CD4-positive, CD25-positive, alpha-beta regulatory T cell (primary cell): ENCODE measurements at regions not wholly inside any gene's neighbourhood (a gene's known extent, or its start where the extent isn't known, plus 50 kb on each side); places are given as distances from the start of the nearest gene placed in this dataset.

Experiments used
- ATAC-seq, 2 donors: fragments of 150-1000 bp; cut with Tn5 transposase; one replicate each; pipeline ENCODE4 v1.10.0; 2021; ENCODE audit warnings: low read depth in 2 of 2, moderate number of reproducible peaks in 2 of 2, moderate library complexity in 1 of 2
- DNase-seq, 3 donors: peaks; one replicate each; pipeline versions ENCODE4 v3.0.0 to v3.0.0-alpha.2; 2012 to 2022; ENCODE audit warnings: mixed read lengths in 1 of 3
- H3K27ac ChIP-seq: one replicate; pipeline ENCODE4 v1.7.0; 2013; ENCODE audit warnings: mild to moderate bottlenecking, low read length; ENCODE audit not compliant: insufficient read depth, poor library complexity, severe bottlenecking
- H3K27me3 ChIP-seq: one replicate; pipeline ENCODE4 v1.7.0; 2013; ENCODE audit warnings: low read length; ENCODE audit not compliant: control insufficient read depth, insufficient read depth
- H3K36me3 ChIP-seq: one replicate; pipeline ENCODE4 v1.7.0; 2013; ENCODE audit warnings: mild to moderate bottlenecking, low read length, moderate library complexity; ENCODE audit not compliant: control insufficient read depth, insufficient read depth
- H3K4me1 ChIP-seq: 2 replicates; pipeline ENCODE4 v1.7.0; 2013; ENCODE audit warnings: mild to moderate bottlenecking, low read length; ENCODE audit not compliant: insufficient read depth, control insufficient read depth, poor library complexity, severe bottlenecking
- H3K4me3 ChIP-seq: one replicate; pipeline ENCODE4 v1.7.0; 2013; ENCODE audit warnings: low read depth, mild to moderate bottlenecking, low read length, moderate library complexity
- H3K9me3 ChIP-seq, 2 experiments: 1 replicate in 1 of 2; 2 replicates in 1 of 2; pipeline ENCODE4 v1.7.0; 2013; ENCODE audit warnings: low read length in 2 of 2, mild to moderate bottlenecking in 1 of 2, moderate library complexity in 1 of 2; ENCODE audit not compliant: control insufficient read depth in 2 of 2
- H3K27ac Mint-ChIP-seq, 3 donors: one replicate each; pipeline ENCODE4 v1.8.0; 2020 to 2022; ENCODE audit warnings: mild to moderate bottlenecking in 3 of 3, mixed read lengths in 3 of 3, moderate library complexity in 2 of 3
- H3K27me3 Mint-ChIP-seq: one replicate; pipeline ENCODE4 v1.8.0; 2022; ENCODE audit warnings: mild to moderate bottlenecking, mixed read lengths
- H3K36me3 Mint-ChIP-seq: one replicate; pipeline ENCODE4 v1.8.0; 2020; ENCODE audit warnings: mixed read lengths
- H3K4me1 Mint-ChIP-seq, 4 donors: one replicate each; pipeline ENCODE4 v1.8.0; 2020 to 2022; ENCODE audit warnings: mixed read lengths in 4 of 4, mild to moderate bottlenecking in 1 of 4
- H3K4me3 Mint-ChIP-seq, 4 donors: one replicate each; pipeline ENCODE4 v1.8.0; 2020 to 2022; ENCODE audit warnings: mild to moderate bottlenecking in 4 of 4, mixed read lengths in 4 of 4, moderate library complexity in 3 of 4
- H3K9me3 Mint-ChIP-seq, 7 donors: one replicate each; pipeline ENCODE4 v1.8.0; 2020 to 2022; ENCODE audit warnings: mixed read lengths in 7 of 7, mild to moderate bottlenecking in 3 of 7, moderate library complexity in 2 of 7

- H3K36me3 Mint-ChIP-seq, result no peaks in the 10 kb centered on the region
- no peaks in the 10 kb centered on the region for H3K27me3 Mint-ChIP-seq
- peaks cover 0 to 24% (median 4%) of the 10 kb centered on the region in 7 donors for H3K9me3 Mint-ChIP-seq
- no peak overlapping the region for H3K27ac ChIP-seq
- ATAC-seq (no peak), DNase-seq (no peak)
- no peak overlapping the region for H3K27ac Mint-ChIP-seq
- H3K36me3 ChIP-seq, result no peaks in the 10 kb centered on the region
- no peak overlapping the region for H3K4me3 Mint-ChIP-seq
- H3K9me3 ChIP-seq, result peaks cover 4 to 14% of the 10 kb centered on the region in 2 experiments
- no peaks in the 10 kb centered on the region for H3K27me3 ChIP-seq
- H3K4me1 Mint-ChIP-seq, result no peaks in the 10 kb centered on the region
- no peaks in the 10 kb centered on the region for H3K4me1 ChIP-seq
- no peak overlapping the region for H3K4me3 ChIP-seq
These were observed 671.8 kb upstream of the SLC39A10 start for GRCh38 chr2:194985258-194985657.

GRCh38 chr2:194962254-194962653 is 694.8 kb upstream of the SLC39A10 start:
- no peaks in the 10 kb centered on the region for H3K27me3 Mint-ChIP-seq
- ATAC-seq (no peak), DNase-seq (no peak)
- Histone ChIP-seq H3K9me3 (no peaks in the 10 kb centered on the region), H3K4me1 (no peaks in the 10 kb centered on the region), H3K4me3 (no peak overlapping the region), H3K27me3 (no peaks in the 10 kb centered on the region), H3K27ac (no peak overlapping the region), H3K36me3 (no peaks in the 10 kb centered on the region)
- H3K9me3 Mint-ChIP-seq, result peaks cover 0 to 23% (median 2%) of the 10 kb centered on the region in 7 donors
- no peaks in the 10 kb centered on the region for H3K36me3 Mint-ChIP-seq
- H3K4me1 Mint-ChIP-seq, result no peaks in the 10 kb centered on the region
- no peak overlapping the region for H3K4me3 Mint-ChIP-seq
- no peak overlapping the region for H3K27ac Mint-ChIP-seq

- H3K9me3 Mint-ChIP-seq, result peaks cover 0 to 7% (median 2%) of the 10 kb centered on the region in 7 donors
- Histone ChIP-seq H3K27me3 (no peaks in the 10 kb centered on the region), H3K4me1 (no peaks in the 10 kb centered on the region), H3K27ac (no peak overlapping the region), H3K9me3 (no peaks in the 10 kb centered on the region), H3K4me3 (no peak overlapping the region), H3K36me3 (no peaks in the 10 kb centered on the region)
- H3K36me3 Mint-ChIP-seq, result no peaks in the 10 kb centered on the region
- H3K4me3 Mint-ChIP-seq, result no peak overlapping the region
- DNase-seq, result no peak
- no peaks in the 10 kb centered on the region for H3K27me3 Mint-ChIP-seq
- H3K27ac Mint-ChIP-seq, result no peak overlapping the region
- no peaks in the 10 kb centered on the region for H3K4me1 Mint-ChIP-seq
- ATAC-seq, result no peak
These were observed 702.8 kb upstream of the SLC39A10 start for GRCh38 chr2:194954218-194954617.

- no peaks in the 10 kb centered on the region for H3K36me3 ChIP-seq
- no peaks in the 10 kb centered on the region for H3K9me3 ChIP-seq
- H3K4me3 ChIP-seq, result no peak overlapping the region
- H3K4me1 ChIP-seq, result no peaks in the 10 kb centered on the region
- no peaks in the 10 kb centered on the region for H3K27me3 ChIP-seq
- DNase-seq (no peak), ATAC-seq (no peak)
- H3K4me3 Mint-ChIP-seq, result no peak overlapping the region
- H3K9me3 Mint-ChIP-seq, result peaks cover 0 to 4% (median 0%) of the 10 kb centered on the region in 7 donors
- H3K27me3 Mint-ChIP-seq, result no peaks in the 10 kb centered on the region
- H3K36me3 Mint-ChIP-seq, result no peaks in the 10 kb centered on the region
- H3K27ac Mint-ChIP-seq, result no peak overlapping the region
- H3K27ac ChIP-seq, result no peak overlapping the region
- H3K4me1 Mint-ChIP-seq, result no peaks in the 10 kb centered on the region
These were observed 710.2 kb upstream of the SLC39A10 start for GRCh38 chr2:194946826-194947225.

- Mint-ChIP-seq H3K4me3 (no peak overlapping the region), H3K27me3 (no peaks in the 10 kb centered on the region), H3K4me1 (no peaks in the 10 kb centered on the region), H3K9me3 (peaks cover 0 to 8% (median 2%) of the 10 kb centered on the region in 7 donors), H3K36me3 (no peaks in the 10 kb centered on the region), H3K27ac (no peak overlapping the region)
- DNase-seq (no peak), ATAC-seq (no peak)
- Histone ChIP-seq H3K27me3 (no peaks in the 10 kb centered on the region), H3K9me3 (no peaks in the 10 kb centered on the region), H3K4me1 (no peaks in the 10 kb centered on the region), H3K4me3 (no peak overlapping the region), H3K36me3 (no peaks in the 10 kb centered on the region), H3K27ac (no peak overlapping the region)
These were observed 719.0 kb upstream of the SLC39A10 start for GRCh38 chr2:194938066-194938465.

- Mint-ChIP-seq H3K4me3 (no peak overlapping the region), H3K36me3 (no peaks in the 10 kb centered on the region), H3K4me1 (no peaks in the 10 kb centered on the region), H3K27me3 (no peaks in the 10 kb centered on the region), H3K9me3 (peaks cover 0 to 1% (median 0%) of the 10 kb centered on the region in 7 donors), H3K27ac (no peak overlapping the region)
- no peaks in the 10 kb centered on the region for H3K4me1 ChIP-seq
- no peaks in the 10 kb centered on the region for H3K27me3 ChIP-seq
- H3K9me3 ChIP-seq, result no peaks in the 10 kb centered on the region
- H3K4me3 ChIP-seq, result no peak overlapping the region
- ATAC-seq (no peak), DNase-seq (no peak)
- H3K27ac ChIP-seq, result no peak overlapping the region
- H3K36me3 ChIP-seq, result no peaks in the 10 kb centered on the region
These were observed 729.5 kb upstream of the SLC39A10 start for GRCh38 chr2:194927489-194927888.

GRCh38 chr2:194926873-194927272 is 730.2 kb upstream of the SLC39A10 start:
- Histone ChIP-seq H3K27me3 (no peaks in the 10 kb centered on the region), H3K36me3 (no peaks in the 10 kb centered on the region), H3K4me1 (no peaks in the 10 kb centered on the region), H3K27ac (no peak overlapping the region), H3K4me3 (no peak overlapping the region), H3K9me3 (no peaks in the 10 kb centered on the region)
- Mint-ChIP-seq H3K4me3 (no peak overlapping the region), H3K36me3 (no peaks in the 10 kb centered on the region), H3K27ac (no peak overlapping the region), H3K9me3 (peaks cover 0 to 1% (median 0%) of the 10 kb centered on the region in 7 donors), H3K27me3 (no peaks in the 10 kb centered on the region), H3K4me1 (no peaks in the 10 kb centered on the region)
- no peak for DNase-seq
- ATAC-seq, result no peak

- DNase-seq, result no peak
- Mint-ChIP-seq H3K36me3 (no peaks in the 10 kb centered on the region), H3K4me1 (no peaks in the 10 kb centered on the region), H3K27me3 (no peaks in the 10 kb centered on the region), H3K9me3 (no peaks in the 10 kb centered on the region), H3K27ac (no peak overlapping the region), H3K4me3 (no peak overlapping the region)
- Histone ChIP-seq H3K4me3 (no peak overlapping the region), H3K9me3 (no peaks in the 10 kb centered on the region), H3K4me1 (no peaks in the 10 kb centered on the region), H3K27ac (no peak overlapping the region), H3K36me3 (no peaks in the 10 kb centered on the region), H3K27me3 (no peaks in the 10 kb centered on the region)
- no peak for ATAC-seq
These were observed 731.3 kb upstream of the SLC39A10 start for GRCh38 chr2:194925742-194926141.
